ENCODE measurements at regions not wholly inside any gene's neighbourhood (a gene's known extent, or its start where the extent isn't known, plus 50 kb on each side); places are given as distances from the start of the nearest gene placed in this dataset.

DNA sequence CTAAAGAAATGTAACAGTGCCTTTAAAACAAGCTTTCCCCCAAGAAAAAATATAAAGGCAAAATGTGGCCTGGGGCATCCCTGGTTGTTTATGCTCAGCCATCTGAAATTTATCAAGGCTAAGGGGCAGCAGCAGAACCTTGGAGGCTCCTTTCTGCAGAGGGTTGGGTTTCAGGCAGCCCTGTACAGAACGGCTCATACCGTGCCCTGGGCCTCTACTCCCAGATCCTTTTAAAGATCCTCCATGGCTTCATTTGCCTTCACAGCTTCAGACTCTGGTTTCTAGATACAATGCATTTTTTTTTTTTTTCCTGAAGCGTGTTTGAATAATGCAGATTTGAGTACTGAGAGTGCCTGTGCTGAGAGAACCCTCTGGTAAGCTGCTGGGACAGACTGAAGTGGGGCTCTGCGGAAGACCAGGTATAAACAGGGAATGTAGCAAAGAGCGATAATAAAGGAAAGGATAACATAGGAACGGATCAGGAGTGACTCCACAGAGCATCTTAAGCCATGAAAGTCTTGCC lies 172.7 kb downstream of the DIRAS2 start:
- CTCF ChIA-PET = no interaction called here
- H3K4me3 Mint-ChIP-seq (ENCODE audit: unreplicated experiment) = no peak overlapping the region
- no peaks in the 10 kb centered on the region for H3K36me3 Mint-ChIP-seq (ENCODE audit: insufficient read depth, unreplicated experiment)
- TF ChIP-seq, protein P1, sequence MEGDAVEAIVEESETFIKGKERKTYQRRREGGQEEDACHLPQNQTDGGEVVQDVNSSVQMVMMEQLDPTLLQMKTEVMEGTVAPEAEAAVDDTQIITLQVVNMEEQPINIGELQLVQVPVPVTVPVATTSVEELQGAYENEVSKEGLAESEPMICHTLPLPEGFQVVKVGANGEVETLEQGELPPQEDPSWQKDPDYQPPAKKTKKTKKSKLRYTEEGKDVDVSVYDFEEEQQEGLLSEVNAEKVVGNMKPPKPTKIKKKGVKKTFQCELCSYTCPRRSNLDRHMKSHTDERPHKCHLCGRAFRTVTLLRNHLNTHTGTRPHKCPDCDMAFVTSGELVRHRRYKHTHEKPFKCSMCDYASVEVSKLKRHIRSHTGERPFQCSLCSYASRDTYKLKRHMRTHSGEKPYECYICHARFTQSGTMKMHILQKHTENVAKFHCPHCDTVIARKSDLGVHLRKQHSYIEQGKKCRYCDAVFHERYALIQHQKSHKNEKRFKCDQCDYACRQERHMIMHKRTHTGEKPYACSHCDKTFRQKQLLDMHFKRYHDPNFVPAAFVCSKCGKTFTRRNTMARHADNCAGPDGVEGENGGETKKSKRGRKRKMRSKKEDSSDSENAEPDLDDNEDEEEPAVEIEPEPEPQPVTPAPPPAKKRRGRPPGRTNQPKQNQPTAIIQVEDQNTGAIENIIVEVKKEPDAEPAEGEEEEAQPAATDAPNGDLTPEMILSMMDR (IDR thresholded peaks at IDR 0.05; ENCODE audit: unreplicated experiment) = no peak
- no peaks in the 10 kb centered on the region for H3K4me1 Mint-ChIP-seq (ENCODE audit: insufficient read depth, unreplicated experiment)
- BruUV-seq (replicated peaks) = no TSS peak
- DNase-seq (ENCODE audit: unreplicated experiment) = no peak
- no peaks in the 10 kb centered on the region for H3K9me3 Mint-ChIP-seq (ENCODE audit: unreplicated experiment)
- intact Hi-C loops (cut with micrococcal nuclease) = no loop called here
- H3K27ac Mint-ChIP-seq (ENCODE audit: low read depth, unreplicated experiment) = no peak overlapping the region
- H3K27me3 Mint-ChIP-seq (ENCODE audit: insufficient read depth, unreplicated experiment) = peaks cover 83% of the 10 kb centered on the region
- POLR2A ChIA-PET = no interaction called here

DNA sequence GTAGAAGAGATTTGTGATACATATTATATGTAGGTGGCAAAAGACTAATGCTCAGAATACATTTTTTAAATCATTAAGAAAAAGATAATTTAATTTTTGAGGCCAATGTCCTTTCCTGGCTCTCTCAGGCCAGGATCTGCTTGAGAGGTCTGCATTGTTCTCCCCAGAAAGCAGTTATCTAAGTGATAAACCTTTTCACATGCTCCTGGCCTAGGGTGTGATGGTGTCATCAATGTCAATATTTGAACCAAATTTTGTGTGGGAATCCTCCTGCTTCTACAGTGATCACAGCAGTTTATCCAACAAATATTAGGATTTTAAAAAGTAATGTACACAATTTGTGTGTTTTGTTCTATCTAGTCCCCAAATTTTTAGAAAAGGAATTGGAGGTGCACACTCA lies 166.6 kb downstream of the DIRAS2 start:
- ChIA-PET POLR2A (no interaction called here), CTCF (no interaction called here)
- BruUV-seq (replicated peaks) = no TSS peak
- Mint-ChIP-seq H3K4me3 (ENCODE audit: unreplicated experiment) (no peak overlapping the region), H3K9me3 (ENCODE audit: unreplicated experiment) (no peaks in the 10 kb centered on the region), H3K27ac (ENCODE audit: low read depth, unreplicated experiment) (no peak overlapping the region), H3K4me1 (ENCODE audit: insufficient read depth, unreplicated experiment) (no peaks in the 10 kb centered on the region), H3K27me3 (ENCODE audit: insufficient read depth, unreplicated experiment) (peaks cover 90% of the 10 kb centered on the region), H3K36me3 (ENCODE audit: insufficient read depth, unreplicated experiment) (no peaks in the 10 kb centered on the region)
- intact Hi-C loops (cut with micrococcal nuclease) = no loop called here
- no peak for DNase-seq (ENCODE audit: unreplicated experiment)
- TF ChIP-seq, protein P1 (IDR thresholded peaks at IDR 0.05; ENCODE audit: unreplicated experiment) = no peak

DNA sequence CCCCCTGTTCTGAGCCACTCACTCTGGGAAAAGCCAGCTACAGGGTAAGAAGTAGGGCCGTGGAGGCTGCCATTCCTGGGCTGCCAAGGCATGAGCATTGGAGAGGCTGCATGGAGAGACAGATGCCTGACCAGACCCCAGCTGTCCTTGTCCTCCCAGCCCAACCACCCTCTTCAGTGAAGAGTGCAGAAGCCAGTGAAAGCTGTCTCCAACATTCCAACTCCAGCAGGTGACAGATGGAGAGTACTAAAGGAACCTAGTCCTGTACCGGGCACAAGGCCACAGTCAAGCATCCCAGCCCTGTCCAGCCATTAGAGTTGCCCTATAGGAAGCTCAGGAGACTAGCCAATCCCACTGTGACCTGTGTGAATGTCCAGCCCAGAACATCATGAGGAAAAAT lies 165.1 kb downstream of the DIRAS2 start:
- H3K27ac Mint-ChIP-seq (ENCODE audit: low read depth, unreplicated experiment) = no peak overlapping the region
- H3K36me3 Mint-ChIP-seq (ENCODE audit: insufficient read depth, unreplicated experiment) = no peaks in the 10 kb centered on the region
- ChIA-PET POLR2A (no interaction called here), CTCF (no interaction called here)
- TF ChIP-seq, protein P1 (IDR thresholded peaks at IDR 0.05; ENCODE audit: unreplicated experiment) = no peak
- no peak overlapping the region for H3K4me3 Mint-ChIP-seq (ENCODE audit: unreplicated experiment)
- no peaks in the 10 kb centered on the region for H3K4me1 Mint-ChIP-seq (ENCODE audit: insufficient read depth, unreplicated experiment)
- H3K9me3 Mint-ChIP-seq (ENCODE audit: unreplicated experiment) = no peaks in the 10 kb centered on the region
- no peak for DNase-seq (ENCODE audit: unreplicated experiment)
- intact Hi-C loops (cut with micrococcal nuclease) = no loop called here
- BruUV-seq (replicated peaks) = no TSS peak
- H3K27me3 Mint-ChIP-seq (ENCODE audit: insufficient read depth, unreplicated experiment) = peaks cover 89% of the 10 kb centered on the region

DNA sequence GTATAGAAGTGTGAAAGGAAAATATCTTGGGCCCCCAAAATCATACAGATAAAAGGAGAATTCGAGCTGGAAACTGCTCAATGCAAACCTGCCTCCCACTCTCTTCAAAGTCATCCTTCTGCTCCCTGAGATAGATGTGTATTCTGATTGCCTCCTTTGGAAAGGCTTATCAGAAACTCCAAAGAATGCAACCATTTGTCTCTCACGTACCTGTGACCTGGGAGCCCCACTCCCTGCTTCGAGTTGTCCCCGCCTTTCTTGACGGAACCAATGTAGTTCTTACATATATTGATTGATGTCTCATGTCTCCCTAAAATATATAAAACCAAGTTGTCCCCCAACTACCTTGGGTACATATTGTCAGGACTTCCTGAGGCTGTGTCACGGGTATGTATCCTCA lies 163.8 kb downstream of the DIRAS2 start:
- TF ChIP-seq, protein P1 (IDR thresholded peaks at IDR 0.05; ENCODE audit: unreplicated experiment) = no peak
- intact Hi-C loops (cut with micrococcal nuclease) = no loop called here
- H3K4me3 Mint-ChIP-seq (ENCODE audit: unreplicated experiment) = no peak overlapping the region
- no TSS peak for BruUV-seq (replicated peaks)
- POLR2A ChIA-PET = no interaction called here
- H3K27ac Mint-ChIP-seq (ENCODE audit: low read depth, unreplicated experiment) = no peak overlapping the region
- peaks cover 92% of the 10 kb centered on the region for H3K27me3 Mint-ChIP-seq (ENCODE audit: insufficient read depth, unreplicated experiment)
- no peaks in the 10 kb centered on the region for H3K36me3 Mint-ChIP-seq (ENCODE audit: insufficient read depth, unreplicated experiment)
- no peaks in the 10 kb centered on the region for H3K4me1 Mint-ChIP-seq (ENCODE audit: insufficient read depth, unreplicated experiment)
- CTCF ChIA-PET = no interaction called here
- DNase-seq (ENCODE audit: unreplicated experiment) = no peak
- no peaks in the 10 kb centered on the region for H3K9me3 Mint-ChIP-seq (ENCODE audit: unreplicated experiment)

All from MCF 10A (cell line).